DOHH2 (cell line): ENCODE measurements at regions not wholly inside any gene's neighbourhood (a gene's known extent, or its start where the extent isn't known, plus 50 kb on each side); places are given as distances from the start of the nearest gene placed in this dataset.

Source experiments
- CTCF ChIP-seq: fragments of 200-600 bp; sonication (generic); IDR thresholded peaks from one replicate; pipeline ENCODE4 v1.5.1; 2014; ENCODE audit warnings: antibody characterized with exemption, mild to moderate bottlenecking, low read depth, low read length; ENCODE audit not compliant: poor library complexity, severe bottlenecking
- EZH2phosphoT487 ChIP-seq: fragments of 200-600 bp; sonication (generic); IDR thresholded peaks from 2 replicates; pipeline ENCODE4 v1.6.1; 2017; ENCODE audit warnings: borderline replicate concordance, mild to moderate bottlenecking, antibody characterized with exemption, low read length, moderate library complexity, mixed read lengths

- TF ChIP-seq CTCF (no peak), EZH2phosphoT487 (no peak)
Observed at GRCh38 chr1:239985044-239985443, 106.6 kb upstream of the FMN2 start.
